ENCODE measurements at regions not wholly inside any gene's neighbourhood (a gene's known extent, or its start where the extent isn't known, plus 50 kb on each side); places are given as distances from the start of the nearest gene placed in this dataset.

DNA sequence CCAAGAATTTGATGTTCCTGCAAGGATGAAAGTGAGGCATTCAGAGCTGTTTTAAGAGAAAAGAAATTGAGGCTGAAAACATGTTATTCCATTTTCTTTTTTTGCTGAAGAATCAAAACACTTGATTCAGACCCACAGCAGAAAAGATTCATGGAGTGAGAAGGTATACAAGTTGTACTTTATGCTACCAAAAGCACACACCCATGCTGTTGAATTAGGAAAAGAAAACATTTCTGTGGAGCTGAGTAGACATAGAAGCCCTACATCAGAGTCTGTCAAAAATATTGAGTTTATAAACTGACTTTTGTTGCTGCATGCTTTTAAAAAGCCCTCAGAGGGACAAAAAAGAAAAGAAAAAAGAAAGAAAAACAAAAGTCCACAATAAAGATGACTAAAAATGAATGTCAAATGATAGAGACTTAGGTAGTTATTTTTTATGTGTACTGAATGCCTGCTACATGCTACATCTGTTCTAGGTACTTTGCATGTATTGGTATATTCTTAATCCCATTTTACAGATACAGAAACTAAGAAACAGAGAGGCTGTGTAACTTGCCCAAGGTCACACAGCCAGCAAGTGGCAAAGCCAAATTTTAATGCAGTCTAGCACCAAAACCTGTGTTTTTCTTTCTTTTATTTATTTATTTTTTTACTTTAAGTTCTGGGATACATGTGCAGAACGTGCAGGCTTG lies 71.7 kb upstream of the PALS2 start:
- no peak for DNase-seq
- no peaks in the 10 kb centered on the region for H3K9me3 ChIP-seq (ENCODE audit: control insufficient read depth, low read length)
- WGBS: 74% methylated on average over 1 of the region's 1 CpG
- H3K27me3 ChIP-seq (ENCODE audit: control insufficient read depth, insufficient read depth): no peaks in the 10 kb centered on the region
- H3K4me3 ChIP-seq (ENCODE audit: low read length): no peak overlapping the region
- intact Hi-C loops (cut with DNase I): no loop called here
- no peaks in the 10 kb centered on the region for H3K4me1 ChIP-seq (ENCODE audit: control insufficient read depth, insufficient read depth, low read length)
- H3K27ac ChIP-seq (ENCODE audit: low read length): no peak overlapping the region
- no peak for ATAC-seq

GRCh38 chr7:24502135-24502488 lies 71.1 kb upstream of the PALS2 start:
- H3K9me3 ChIP-seq (ENCODE audit: control insufficient read depth, low read length): no peaks in the 10 kb centered on the region
- H3K4me3 ChIP-seq (ENCODE audit: low read length): no peak overlapping the region
- intact Hi-C loops (cut with DNase I): no loop called here
- no peaks in the 10 kb centered on the region for H3K4me1 ChIP-seq (ENCODE audit: control insufficient read depth, insufficient read depth, low read length)
- H3K27ac ChIP-seq (ENCODE audit: low read length): no peak overlapping the region
- DNase-seq: no peak
- no peak for ATAC-seq
- WGBS: 69% methylated on average over 3 of the region's 3 CpGs
- H3K27me3 ChIP-seq (ENCODE audit: control insufficient read depth, insufficient read depth): no peaks in the 10 kb centered on the region

DNA sequence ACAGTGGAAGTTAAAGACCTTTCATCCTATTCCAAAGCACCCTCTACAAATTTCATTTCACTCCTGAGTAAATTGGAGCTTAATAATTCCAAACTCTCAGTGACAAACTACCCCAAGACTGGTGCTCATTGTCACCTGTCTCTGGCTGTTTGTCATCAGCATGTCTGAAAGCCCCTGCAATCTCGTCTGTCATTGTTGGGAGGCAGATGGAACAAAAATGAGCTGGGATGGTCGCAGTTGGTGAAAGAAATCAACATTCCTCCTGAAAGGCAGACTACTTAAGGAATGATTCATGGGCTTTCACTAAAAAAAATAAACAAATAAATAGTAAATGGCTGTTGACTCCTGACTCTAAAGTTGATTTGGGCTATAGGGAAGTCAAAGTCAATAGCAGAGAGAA lies 69.7 kb upstream of the PALS2 start:
- Histone ChIP-seq H3K4me3 (ENCODE audit: low read length) (no peak overlapping the region), H3K27ac (ENCODE audit: low read length) (no peak overlapping the region), H3K27me3 (ENCODE audit: control insufficient read depth, insufficient read depth) (no peaks in the 10 kb centered on the region), H3K4me1 (ENCODE audit: control insufficient read depth, insufficient read depth, low read length) (no peaks in the 10 kb centered on the region), H3K9me3 (ENCODE audit: control insufficient read depth, low read length) (no peaks in the 10 kb centered on the region)
- ATAC-seq: no peak
- 54% methylated on average over 2 of the region's 2 CpGs for WGBS
- no peak for DNase-seq
- intact Hi-C loops (cut with DNase I): no loop called here

- intact Hi-C loops (cut with DNase I): no loop called here
- H3K4me1 ChIP-seq (ENCODE audit: control insufficient read depth, insufficient read depth, low read length): no peaks in the 10 kb centered on the region
- no peak overlapping the region for H3K27ac ChIP-seq (ENCODE audit: low read length)
- no peak overlapping the region for H3K4me3 ChIP-seq (ENCODE audit: low read length)
- DNase-seq: no peak
- no peaks in the 10 kb centered on the region for H3K27me3 ChIP-seq (ENCODE audit: control insufficient read depth, insufficient read depth)
- no peak for ATAC-seq
- no peaks in the 10 kb centered on the region for H3K9me3 ChIP-seq (ENCODE audit: control insufficient read depth, low read length)
- 84% methylated on average over 6 of the region's 6 CpGs for whole genome bisulfite sequencing
These were observed 69.2 kb upstream of the PALS2 start for GRCh38 chr7:24504040-24504439.

- Histone ChIP-seq H3K27ac (ENCODE audit: low read length) (no peak overlapping the region), H3K4me3 (ENCODE audit: low read length) (no peak overlapping the region), H3K27me3 (ENCODE audit: control insufficient read depth, insufficient read depth) (no peaks in the 10 kb centered on the region), H3K4me1 (ENCODE audit: control insufficient read depth, insufficient read depth, low read length) (no peaks in the 10 kb centered on the region), H3K9me3 (ENCODE audit: control insufficient read depth, low read length) (no peaks in the 10 kb centered on the region)
- no peak for DNase-seq
- no peak for ATAC-seq
- 65% methylated on average over 2 of the region's 2 CpGs for WGBS
- intact Hi-C loops (cut with DNase I): no loop called here
These were observed 68.4 kb upstream of the PALS2 start for GRCh38 chr7:24504836-24505235.

- 71% methylated on average over 1 of the region's 1 CpG for WGBS
- Histone ChIP-seq H3K9me3 (ENCODE audit: control insufficient read depth, low read length) (no peaks in the 10 kb centered on the region), H3K4me3 (ENCODE audit: low read length) (no peak overlapping the region), H3K27ac (ENCODE audit: low read length) (no peak overlapping the region), H3K4me1 (ENCODE audit: control insufficient read depth, insufficient read depth, low read length) (no peaks in the 10 kb centered on the region), H3K27me3 (ENCODE audit: control insufficient read depth, insufficient read depth) (no peaks in the 10 kb centered on the region)
- DNase-seq: no peak
- intact Hi-C loops (cut with DNase I): no loop called here
- no peak for ATAC-seq
These were observed 67.3 kb upstream of the PALS2 start for GRCh38 chr7:24505968-24506367.

DNA sequence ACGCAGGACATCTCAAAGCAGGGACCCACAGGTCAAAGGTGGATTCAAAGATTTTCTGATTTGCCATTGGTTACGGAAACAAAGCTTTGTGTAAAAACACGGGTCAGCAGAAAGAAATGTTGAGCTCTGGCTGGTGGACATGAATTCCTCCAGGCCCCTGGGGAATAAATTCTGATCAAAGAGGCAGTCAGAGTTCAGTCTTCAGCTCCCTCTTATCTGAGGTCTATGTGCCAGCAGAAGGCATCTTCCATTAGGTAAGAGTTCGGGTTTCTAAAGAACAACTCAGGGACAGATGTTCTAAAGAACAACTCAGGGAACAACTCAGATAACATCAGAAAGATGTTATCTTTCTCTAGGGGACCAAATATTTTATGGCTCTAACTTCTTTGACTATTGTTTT lies 64.9 kb upstream of the PALS2 start:
- Histone ChIP-seq H3K4me1 (ENCODE audit: control insufficient read depth, insufficient read depth, low read length) (no peaks in the 10 kb centered on the region), H3K27ac (ENCODE audit: low read length) (no peak overlapping the region), H3K27me3 (ENCODE audit: control insufficient read depth, insufficient read depth) (no peaks in the 10 kb centered on the region), H3K9me3 (ENCODE audit: control insufficient read depth, low read length) (no peaks in the 10 kb centered on the region), H3K4me3 (ENCODE audit: low read length) (no peak overlapping the region)
- DNase-seq (no peak), ATAC-seq (no peak)
- WGBS: 70% methylated on average over 4 of the region's 4 CpGs
- intact Hi-C loops (cut with DNase I): no loop called here

GRCh38 chr7:24510759-24511158 lies 62.5 kb upstream of the PALS2 start:
- Histone ChIP-seq H3K9me3 (ENCODE audit: control insufficient read depth, low read length) (no peaks in the 10 kb centered on the region), H3K4me1 (ENCODE audit: control insufficient read depth, insufficient read depth, low read length) (no peaks in the 10 kb centered on the region), H3K27me3 (ENCODE audit: control insufficient read depth, insufficient read depth) (no peaks in the 10 kb centered on the region), H3K27ac (ENCODE audit: low read length) (no peak overlapping the region), H3K4me3 (ENCODE audit: low read length) (no peak overlapping the region)
- no peak for ATAC-seq
- WGBS: 62% methylated on average over 2 of the region's 2 CpGs
- intact Hi-C loops (cut with DNase I): no loop called here
- DNase-seq: no peak

DNA sequence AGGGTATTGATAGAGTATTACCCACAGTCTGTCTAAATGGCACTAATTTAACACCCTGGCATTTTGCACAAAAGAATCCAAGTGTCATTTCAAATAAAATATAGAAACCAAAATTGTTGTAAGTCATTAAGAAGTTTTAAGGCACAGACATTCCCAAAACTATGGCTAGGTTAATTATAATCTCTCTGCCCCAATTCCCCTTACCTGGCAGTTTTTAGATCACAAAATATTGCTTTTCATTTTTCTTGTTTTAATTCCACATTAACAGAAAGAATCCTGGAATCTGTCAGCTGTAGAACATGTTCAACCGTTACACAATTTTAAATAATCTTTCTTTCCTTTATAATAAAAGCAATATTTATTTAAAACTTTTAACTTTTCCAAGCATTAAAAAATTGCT lies 56.1 kb upstream of the PALS2 start:
- intact Hi-C loops (cut with DNase I): no loop called here
- DNase-seq (no peak), ATAC-seq (no peak)
- Histone ChIP-seq H3K27me3 (ENCODE audit: control insufficient read depth, insufficient read depth) (no peaks in the 10 kb centered on the region), H3K4me1 (ENCODE audit: control insufficient read depth, insufficient read depth, low read length) (no peaks in the 10 kb centered on the region), H3K27ac (ENCODE audit: low read length) (no peak overlapping the region), H3K9me3 (ENCODE audit: control insufficient read depth, low read length) (no peaks in the 10 kb centered on the region), H3K4me3 (ENCODE audit: low read length) (no peak overlapping the region)
- WGBS: 93% methylated on average over 1 of the region's 1 CpG

DNA sequence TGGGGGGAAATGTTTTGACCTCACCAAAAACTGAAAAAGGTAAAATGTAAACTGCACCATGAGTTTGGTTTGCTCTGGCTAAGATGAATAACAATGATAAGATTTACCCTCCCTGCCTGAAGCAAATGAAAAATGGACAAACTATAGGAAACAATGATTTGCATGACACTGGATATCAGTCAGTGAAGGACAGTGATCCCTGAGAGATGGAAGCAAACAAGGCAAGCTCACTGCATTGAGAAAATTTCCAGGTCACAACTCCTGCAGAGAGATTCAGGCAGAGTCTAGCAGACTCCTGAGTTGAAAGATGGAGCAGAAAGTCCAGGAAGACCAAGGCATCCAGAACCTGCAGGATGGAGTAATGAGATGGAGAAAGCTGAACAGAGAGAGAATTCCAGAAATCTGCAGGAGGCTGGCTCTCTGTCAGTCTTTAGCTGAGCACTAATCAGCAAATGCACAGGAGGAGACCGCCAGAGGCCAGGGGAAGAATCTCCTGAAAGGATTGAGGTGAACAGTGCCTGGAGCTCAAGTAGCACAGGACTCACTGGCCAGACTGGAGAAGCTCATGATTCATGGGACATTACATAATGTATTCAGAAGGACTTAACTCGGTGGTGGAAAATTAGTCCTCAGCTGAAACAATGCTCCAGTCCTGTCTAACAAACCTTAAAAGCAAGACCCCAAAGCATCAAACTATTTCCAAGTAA lies 51.2 kb upstream of the PALS2 start:
- ATAC-seq (no peak), DNase-seq (no peak)
- no peaks in the 10 kb centered on the region for H3K9me3 ChIP-seq (ENCODE audit: control insufficient read depth, low read length)
- intact Hi-C loops (cut with DNase I): no loop called here
- 45% methylated on average over 2 of the region's 2 CpGs for WGBS
- H3K27ac ChIP-seq (ENCODE audit: low read length): no peak overlapping the region
- no peak overlapping the region for H3K4me3 ChIP-seq (ENCODE audit: low read length)
- no peaks in the 10 kb centered on the region for H3K4me1 ChIP-seq (ENCODE audit: control insufficient read depth, insufficient read depth, low read length)
- no peaks in the 10 kb centered on the region for H3K27me3 ChIP-seq (ENCODE audit: control insufficient read depth, insufficient read depth)
